ENCODE measurements at regions not wholly inside any gene's neighbourhood (a gene's known extent, or its start where the extent isn't known, plus 50 kb on each side); places are given as distances from the start of the nearest gene placed in this dataset.
A peak's percentile ranks its signal among the peaks of the same experiment; 100 is the strongest.

- H2AFZ ChIP-seq (ENCODE audit: low read depth, low read length) = no peak overlapping the region
- H4K20me1 ChIP-seq (ENCODE audit: insufficient read depth, low read length) = no peaks in the 10 kb centered on the region
- no peaks in the 10 kb centered on the region for H3K9me3 ChIP-seq (ENCODE audit: insufficient read depth, low read length)
- peaks cover 5% of the 10 kb centered on the region; the same call in 1 of the 2 replicates for H3K4me1 ChIP-seq (ENCODE audit: low read length)
- H3K9ac ChIP-seq (ENCODE audit: low read length) = no peak overlapping the region
- H3K4me2 ChIP-seq (ENCODE audit: low read length) = no peak overlapping the region
- H3K4me3 ChIP-seq (ENCODE audit: low read length) = no peak overlapping the region
- H3K27ac ChIP-seq (ENCODE audit: low read length) = no peak overlapping the region
- H3K36me3 ChIP-seq (replicated peaks; ENCODE audit: low read depth, low read length) = no peaks in the 10 kb centered on the region
- no peaks in the 10 kb centered on the region for H3K79me2 ChIP-seq (ENCODE audit: low read length)
- TF ChIP-seq EZH2phosphoT487 (IDR thresholded peaks at IDR 0.05; ENCODE audit: low read depth) (no peak), CTCF (IDR thresholded peaks at IDR 0.05; ENCODE audit: low read depth, low read length) (peak; percentile 34)
- no peaks in the 10 kb centered on the region for H3K27me3 ChIP-seq (ENCODE audit: low read depth, low read length)
Measured at GRCh38 chr1:106975944-106976343, 80.5 kb upstream of the PRMT6 start.

GRCh38 chr1:106978477-106979322 is 77.8 kb upstream of the PRMT6 start:
- Histone ChIP-seq H3K9me3 (ENCODE audit: insufficient read depth, low read length) (no peaks in the 10 kb centered on the region), H4K20me1 (ENCODE audit: insufficient read depth, low read length) (no peaks in the 10 kb centered on the region), H3K36me3 (replicated peaks; ENCODE audit: low read depth, low read length) (no peaks in the 10 kb centered on the region), H3K27me3 (ENCODE audit: low read depth, low read length) (no peaks in the 10 kb centered on the region), H2AFZ (ENCODE audit: low read depth, low read length) (no peak overlapping the region), H3K79me2 (ENCODE audit: low read length) (no peaks in the 10 kb centered on the region), H3K4me3 (ENCODE audit: low read length) (no peak overlapping the region), H3K27ac (ENCODE audit: low read length) (no peak overlapping the region), H3K9ac (ENCODE audit: low read length) (no peak overlapping the region), H3K4me1 (ENCODE audit: low read length) (no peaks in the 10 kb centered on the region), H3K4me2 (ENCODE audit: low read length) (no peak overlapping the region)
- TF ChIP-seq EZH2phosphoT487 (IDR thresholded peaks at IDR 0.05; ENCODE audit: low read depth) = no peak
- TF ChIP-seq CTCF (IDR thresholded peaks at IDR 0.05; ENCODE audit: low read depth, low read length) = no peak

GRCh38 chr1:106979371-106979770 is 77.1 kb upstream of the PRMT6 start:
- Histone ChIP-seq H3K27me3 (ENCODE audit: low read depth, low read length) (no peaks in the 10 kb centered on the region), H3K9me3 (ENCODE audit: insufficient read depth, low read length) (no peaks in the 10 kb centered on the region), H3K9ac (ENCODE audit: low read length) (no peak overlapping the region), H3K27ac (ENCODE audit: low read length) (no peak overlapping the region), H3K36me3 (replicated peaks; ENCODE audit: low read depth, low read length) (no peaks in the 10 kb centered on the region), H3K4me3 (ENCODE audit: low read length) (no peak overlapping the region), H3K4me2 (ENCODE audit: low read length) (no peak overlapping the region), H3K79me2 (ENCODE audit: low read length) (no peaks in the 10 kb centered on the region), H4K20me1 (ENCODE audit: insufficient read depth, low read length) (no peaks in the 10 kb centered on the region), H3K4me1 (ENCODE audit: low read length) (no peaks in the 10 kb centered on the region), H2AFZ (ENCODE audit: low read depth, low read length) (no peak overlapping the region)
- TF ChIP-seq CTCF (IDR thresholded peaks at IDR 0.05; ENCODE audit: low read depth, low read length) (no peak), EZH2phosphoT487 (IDR thresholded peaks at IDR 0.05; ENCODE audit: low read depth) (no peak)

GRCh38 chr1:106980121-106980520 is 76.4 kb upstream of the PRMT6 start:
- no peak overlapping the region for H3K27ac ChIP-seq (ENCODE audit: low read length)
- H3K79me2 ChIP-seq (ENCODE audit: low read length) = no peaks in the 10 kb centered on the region
- no peak overlapping the region for H3K9ac ChIP-seq (ENCODE audit: low read length)
- no peaks in the 10 kb centered on the region for H3K4me1 ChIP-seq (ENCODE audit: low read length)
- H3K4me3 ChIP-seq (ENCODE audit: low read length) = no peak overlapping the region
- no peaks in the 10 kb centered on the region for H4K20me1 ChIP-seq (ENCODE audit: insufficient read depth, low read length)
- no peaks in the 10 kb centered on the region for H3K36me3 ChIP-seq (replicated peaks; ENCODE audit: low read depth, low read length)
- H3K9me3 ChIP-seq (ENCODE audit: insufficient read depth, low read length) = no peaks in the 10 kb centered on the region
- no peak overlapping the region for H2AFZ ChIP-seq (ENCODE audit: low read depth, low read length)
- H3K4me2 ChIP-seq (ENCODE audit: low read length) = no peak overlapping the region
- TF ChIP-seq EZH2phosphoT487 (IDR thresholded peaks at IDR 0.05; ENCODE audit: low read depth) (no peak), CTCF (IDR thresholded peaks at IDR 0.05; ENCODE audit: low read depth, low read length) (no peak)
- H3K27me3 ChIP-seq (ENCODE audit: low read depth, low read length) = no peaks in the 10 kb centered on the region

Measured in OCI-LY3 (cell line).